Parathyroid adenoma (tissue), 2 donors: ENCODE measurements at regions not wholly inside any gene's neighbourhood (a gene's known extent, or its start where the extent isn't known, plus 50 kb on each side); places are given as distances from the start of the nearest gene placed in this dataset.

Experiments used
- H2AFZ ChIP-seq: fragments of 300-600 bp; sonication (generic); one replicate; pipeline ENCODE4 v1.7.0; 2017; ENCODE audit warnings: antibody characterized with exemption, mild to moderate bottlenecking
- H3K27ac ChIP-seq: fragments of 300-600 bp; sonication (generic); one replicate; pipeline ENCODE4 v1.7.0; 2017
- H3K27me3 ChIP-seq: fragments of 300-600 bp; sonication (generic); one replicate; pipeline ENCODE4 v1.7.0; 2017; ENCODE audit warnings: low read length; ENCODE audit not compliant: control insufficient read depth, insufficient read depth
- H3K36me3 ChIP-seq: fragments of 300-600 bp; sonication (generic); one replicate; pipeline ENCODE4 v1.7.0; 2017; ENCODE audit warnings: low read length; ENCODE audit not compliant: control insufficient read depth, insufficient read depth
- H3K4me1 ChIP-seq: fragments of 300-600 bp; sonication (generic); one replicate; pipeline ENCODE4 v1.7.0; 2017; ENCODE audit warnings: control low read depth
- H3K4me2 ChIP-seq: fragments of 300-600 bp; sonication (generic); one replicate; pipeline ENCODE4 v1.7.0; 2017; ENCODE audit warnings: low read length
- H3K4me3 ChIP-seq: fragments of 300-600 bp; sonication (generic); one replicate; pipeline ENCODE4 v1.7.0; 2017; ENCODE audit warnings: low read depth, low read length
- H3K79me2 ChIP-seq: fragments of 300-600 bp; sonication (generic); one replicate; pipeline ENCODE4 v1.7.0; 2017; ENCODE audit warnings: control low read depth
- H3K9ac ChIP-seq: fragments of 300-600 bp; sonication (generic); one replicate; pipeline ENCODE4 v1.7.0; 2017; ENCODE audit warnings: mild to moderate bottlenecking
- H3K9me3 ChIP-seq: fragments of 300-600 bp; sonication (generic); one replicate; pipeline ENCODE4 v1.7.0; 2017; ENCODE audit warnings: low read length; ENCODE audit not compliant: control insufficient read depth
- CTCF ChIP-seq: fragments of 300-600 bp; sonication (generic); IDR thresholded peaks from one replicate; pipeline ENCODE4 v1.7.0; 2017; ENCODE audit warnings: antibody characterized with exemption, mild to moderate bottlenecking
- donor health status: primary hyperparathyroidism.

GRCh38 chr18:56458770-56459712 lies 179.4 kb downstream of the TXNL1 start:
- no peak overlapping the region for H3K4me3 ChIP-seq
- H3K36me3 ChIP-seq, result no peaks in the 10 kb centered on the region
- H3K9ac ChIP-seq, result no peak overlapping the region
- no peaks in the 10 kb centered on the region for H3K9me3 ChIP-seq
- no peak for TF ChIP-seq CTCF
- H3K79me2 ChIP-seq, result no peaks in the 10 kb centered on the region
- H3K27me3 ChIP-seq, result no peaks in the 10 kb centered on the region
- H3K4me2 ChIP-seq, result no peak overlapping the region
- H2AFZ ChIP-seq, result no peak overlapping the region
- no peaks in the 10 kb centered on the region for H3K4me1 ChIP-seq
- peak overlapping the region; percentile 19 for H3K27ac ChIP-seq

- H3K27ac ChIP-seq, result no peak overlapping the region
- H3K4me3 ChIP-seq, result no peak overlapping the region
- H3K9ac ChIP-seq, result no peak overlapping the region
- no peaks in the 10 kb centered on the region for H3K36me3 ChIP-seq
- no peak overlapping the region for H3K4me2 ChIP-seq
- TF ChIP-seq CTCF, result no peak
- H2AFZ ChIP-seq, result no peak overlapping the region
- peaks cover 3% of the 10 kb centered on the region for H3K9me3 ChIP-seq
- no peaks in the 10 kb centered on the region for H3K4me1 ChIP-seq
- H3K79me2 ChIP-seq, result no peaks in the 10 kb centered on the region
- no peaks in the 10 kb centered on the region for H3K27me3 ChIP-seq
Measured at GRCh38 chr18:56455874-56456273, 182.5 kb downstream of the TXNL1 start.

GRCh38 chr18:56455141-56455540 lies 183.3 kb downstream of the TXNL1 start:
- TF ChIP-seq CTCF, result no peak
- H3K79me2 ChIP-seq, result no peaks in the 10 kb centered on the region
- H3K27ac ChIP-seq, result no peak overlapping the region
- H3K4me2 ChIP-seq, result no peak overlapping the region
- no peak overlapping the region for H2AFZ ChIP-seq
- H3K4me3 ChIP-seq, result no peak overlapping the region
- no peaks in the 10 kb centered on the region for H3K36me3 ChIP-seq
- H3K27me3 ChIP-seq, result no peaks in the 10 kb centered on the region
- H3K9ac ChIP-seq, result no peak overlapping the region
- peaks cover 3% of the 10 kb centered on the region for H3K9me3 ChIP-seq
- H3K4me1 ChIP-seq, result no peaks in the 10 kb centered on the region

- Histone ChIP-seq H3K4me2 (no peak overlapping the region), H3K4me3 (no peak overlapping the region), H3K9me3 (peaks cover 3% of the 10 kb centered on the region), H2AFZ (no peak overlapping the region), H3K79me2 (no peaks in the 10 kb centered on the region), H3K27me3 (no peaks in the 10 kb centered on the region), H3K27ac (no peak overlapping the region), H3K4me1 (no peaks in the 10 kb centered on the region), H3K36me3 (no peaks in the 10 kb centered on the region), H3K9ac (no peak overlapping the region)
- TF ChIP-seq CTCF, result no peak
Measured at GRCh38 chr18:56453631-56454030, 184.8 kb downstream of the TXNL1 start.

- no peak overlapping the region for H3K27ac ChIP-seq
- H3K36me3 ChIP-seq, result no peaks in the 10 kb centered on the region
- H3K27me3 ChIP-seq, result no peaks in the 10 kb centered on the region
- no peaks in the 10 kb centered on the region for H3K4me1 ChIP-seq
- H3K9me3 ChIP-seq, result peaks cover 3% of the 10 kb centered on the region
- no peak for TF ChIP-seq CTCF
- H3K4me3 ChIP-seq, result no peak overlapping the region
- H3K4me2 ChIP-seq, result no peak overlapping the region
- H3K9ac ChIP-seq, result no peak overlapping the region
- H2AFZ ChIP-seq, result no peak overlapping the region
- no peaks in the 10 kb centered on the region for H3K79me2 ChIP-seq
Measured at GRCh38 chr18:56451188-56451587, 187.2 kb downstream of the TXNL1 start.
